ENCODE measurements at regions not wholly inside any gene's neighbourhood (a gene's known extent, or its start where the extent isn't known, plus 50 kb on each side); places are given as distances from the start of the nearest gene placed in this dataset.

DNA sequence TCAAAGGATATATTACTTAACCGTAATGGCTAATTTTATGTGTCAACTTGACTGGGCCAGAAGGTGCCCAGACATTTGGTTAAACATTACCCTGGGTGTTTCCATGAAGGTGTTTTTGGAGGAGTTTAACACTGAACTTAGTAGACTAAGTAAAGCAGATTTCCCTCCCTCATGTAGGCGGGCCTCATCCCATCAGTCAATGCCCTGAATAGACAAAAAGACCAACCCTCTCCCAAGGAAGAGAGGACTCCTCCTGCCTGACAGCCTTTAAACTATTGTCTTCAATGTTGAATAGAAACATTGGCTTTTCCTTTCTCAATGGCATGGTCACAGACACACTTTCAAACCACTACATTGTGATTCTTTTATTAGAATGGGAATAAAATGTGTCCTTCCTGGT, 121.9 kb downstream of the SETD4 start:
- no peak for DNase-seq (ENCODE audit: low spot score)

GRCh38 chr21:35933466-35933865, 126.9 kb downstream of the SETD4 start:
- no peak for DNase-seq (ENCODE audit: low spot score)

- DNase-seq (ENCODE audit: low spot score), result no peak
These were observed 128.0 kb downstream of the SETD4 start for GRCh38 chr21:35932232-35932911.

- no peak for DNase-seq (ENCODE audit: low spot score)
These were observed 130.4 kb downstream of the SETD4 start for GRCh38 chr21:35929901-35930300.

GRCh38 chr21:35927262-35927661, 133.1 kb downstream of the SETD4 start:
- DNase-seq (ENCODE audit: low spot score), result no peak

GRCh38 chr21:35926003-35926740, 134.2 kb downstream of the SETD4 start:
- DNase-seq (ENCODE audit: low spot score), result no peak

- peak; percentile 6 for DNase-seq (ENCODE audit: low spot score)
These were observed 134.8 kb downstream of the SETD4 start for GRCh38 chr21:35925497-35925896.

- no peak for DNase-seq (ENCODE audit: low spot score)
These were observed 135.5 kb downstream of the SETD4 start for GRCh38 chr21:35924714-35925301.

DNA sequence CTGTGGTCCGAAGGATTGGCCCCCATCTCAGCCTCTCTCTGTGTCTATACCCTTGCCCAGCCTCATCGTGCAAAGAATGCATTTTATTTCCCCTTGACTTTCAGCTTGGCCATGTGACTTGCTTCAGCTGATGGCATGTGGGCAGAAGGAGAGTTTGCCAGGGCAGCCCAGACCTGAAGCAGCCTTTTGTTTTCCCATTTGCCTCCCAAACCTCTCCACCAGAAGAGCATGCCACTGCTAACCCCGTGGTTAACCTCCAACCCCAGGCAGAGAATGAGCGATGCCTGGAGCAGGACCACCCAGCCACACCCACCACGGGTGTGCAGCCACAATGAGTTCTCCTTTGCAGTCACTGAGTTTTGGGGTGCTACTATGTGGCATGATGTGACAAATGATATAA, 136.4 kb downstream of the SETD4 start:
- DNase-seq (ENCODE audit: low spot score), result no peak

GRCh38 chr21:35922618-35923017, 137.7 kb downstream of the SETD4 start:
- no peak for DNase-seq (ENCODE audit: low spot score)

DNA sequence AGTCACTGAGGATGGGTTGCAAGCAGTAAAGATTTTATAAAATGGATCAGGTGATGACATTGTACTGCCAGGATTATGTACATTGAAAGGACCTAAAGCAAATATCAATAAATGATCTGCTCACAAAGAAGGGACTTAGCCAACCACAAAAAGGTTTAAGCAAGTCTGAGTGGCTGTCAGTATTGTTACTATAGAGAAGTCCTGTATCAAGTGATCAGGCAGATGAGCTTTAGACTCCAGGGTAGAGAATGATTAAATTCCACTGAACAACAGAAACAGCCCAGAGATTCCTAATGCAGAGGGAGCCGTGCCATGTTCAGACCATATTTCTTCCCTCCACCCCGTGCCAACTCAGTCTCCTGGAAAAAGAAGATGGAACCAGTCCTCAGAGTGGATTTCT, 138.9 kb downstream of the SETD4 start:
- no peak for DNase-seq (ENCODE audit: low spot score)

DNA sequence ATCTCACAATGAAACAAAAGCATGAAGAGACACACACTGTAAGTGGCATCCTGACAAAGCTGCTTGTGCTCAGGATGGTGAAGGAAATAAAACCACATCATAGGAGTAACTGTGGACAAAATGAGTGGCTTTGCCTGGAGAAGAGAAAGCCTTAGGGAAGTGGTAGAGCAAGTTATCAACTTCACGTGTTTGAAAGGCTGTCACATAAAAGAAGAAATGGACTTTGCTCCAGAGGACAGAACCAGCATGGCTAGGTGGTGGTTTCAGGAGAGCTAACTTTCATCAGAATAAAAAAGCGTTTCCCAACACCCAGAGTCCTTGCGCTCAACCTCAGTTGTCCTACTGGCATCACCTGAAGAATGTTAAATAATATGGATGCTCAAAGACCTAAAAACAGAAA, 139.9 kb downstream of the SETD4 start:
- DNase-seq (ENCODE audit: low spot score), result no peak

DNA sequence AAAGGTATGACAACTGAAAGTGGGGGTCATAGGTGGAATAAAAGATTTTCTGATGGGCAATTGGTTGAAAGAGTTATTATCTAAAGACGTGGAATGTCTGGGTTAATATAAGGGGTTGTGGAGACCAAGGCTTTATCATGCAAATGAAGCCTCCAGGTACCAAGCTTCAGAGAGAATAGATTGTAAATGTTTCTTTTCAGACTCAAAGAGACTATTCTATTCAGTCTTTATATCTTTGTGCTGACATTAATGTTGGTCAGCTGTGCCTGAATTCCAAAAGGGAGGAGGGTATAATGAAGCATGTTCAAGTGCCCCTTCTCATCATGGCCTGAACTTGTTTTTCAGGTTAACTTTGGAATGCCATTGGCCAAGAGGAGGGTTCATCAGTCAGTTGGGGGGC, 145.3 kb downstream of the SETD4 start:
- DNase-seq (ENCODE audit: low spot score), result no peak

DNA sequence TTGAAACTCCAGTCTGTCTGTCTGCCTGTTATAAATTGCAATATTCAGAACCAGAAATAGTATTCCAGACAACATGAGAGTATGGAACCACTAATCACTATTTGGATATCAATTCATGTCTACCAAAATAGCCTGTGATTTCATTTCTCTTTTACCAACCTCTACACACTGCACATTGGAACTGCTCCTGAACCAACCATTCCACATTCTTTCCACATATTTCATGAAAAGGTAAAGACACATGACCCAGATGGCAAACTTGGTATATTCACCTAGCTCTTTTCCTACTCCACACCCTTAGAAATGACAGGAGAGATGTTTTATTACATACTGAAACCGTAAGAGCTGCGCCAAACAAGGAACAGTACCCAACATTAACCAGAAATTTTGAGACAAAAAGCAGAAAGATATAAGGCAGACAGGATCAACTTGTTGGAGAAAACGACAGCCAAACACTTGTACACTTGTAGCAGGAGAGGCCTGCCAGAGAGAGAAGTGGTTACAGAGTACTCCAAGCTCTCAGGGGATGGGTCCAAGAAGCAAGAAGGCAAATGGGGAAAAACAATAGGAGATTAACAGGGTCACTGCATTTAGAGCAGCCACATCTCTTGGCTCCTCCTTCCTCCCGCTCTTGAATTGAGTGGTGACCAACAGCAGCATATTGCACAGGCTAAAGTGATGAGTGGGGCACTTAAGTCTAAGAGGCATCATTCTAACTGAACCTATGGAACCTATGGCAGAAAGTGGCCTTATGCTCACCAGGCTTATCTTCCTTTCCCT, 148.7 kb downstream of the SETD4 start:
- DNase-seq (ENCODE audit: low spot score), result no peak

DNA sequence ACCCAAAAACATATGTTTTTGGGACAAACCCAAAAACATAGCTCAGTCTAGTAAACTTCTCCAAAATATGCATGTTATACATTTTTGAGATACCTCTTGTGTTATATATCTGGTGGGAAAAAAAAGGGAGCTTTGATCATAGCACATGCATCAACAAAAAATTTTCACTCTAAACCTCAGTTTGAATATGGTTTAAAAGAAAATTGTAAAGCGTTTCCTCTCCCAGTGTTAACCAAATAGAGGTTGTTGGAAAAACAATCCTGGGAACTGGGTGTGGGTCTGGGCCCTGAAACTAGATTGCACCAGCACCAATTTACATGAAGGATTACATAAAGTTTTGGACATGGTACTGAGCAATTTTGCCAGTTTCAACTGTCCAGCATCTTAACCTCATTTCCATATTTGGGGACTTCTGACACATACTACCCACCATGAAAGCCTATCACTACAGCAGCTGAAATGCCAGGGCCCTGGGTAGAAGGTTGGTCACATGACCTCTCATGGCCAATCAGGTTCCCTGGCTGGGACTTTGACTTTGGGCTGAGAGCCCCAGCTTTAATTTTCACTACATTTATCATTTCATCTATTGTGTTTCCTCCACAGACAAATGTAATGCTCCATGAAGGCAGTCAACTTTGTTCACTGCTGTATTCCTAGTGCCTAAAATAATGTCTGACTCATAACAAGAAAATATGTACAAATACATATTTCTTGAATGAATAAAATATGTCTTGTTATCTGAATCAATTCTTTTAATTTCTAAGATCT, 150.7 kb downstream of the SETD4 start:
- no peak for DNase-seq (ENCODE audit: low spot score)

DNA sequence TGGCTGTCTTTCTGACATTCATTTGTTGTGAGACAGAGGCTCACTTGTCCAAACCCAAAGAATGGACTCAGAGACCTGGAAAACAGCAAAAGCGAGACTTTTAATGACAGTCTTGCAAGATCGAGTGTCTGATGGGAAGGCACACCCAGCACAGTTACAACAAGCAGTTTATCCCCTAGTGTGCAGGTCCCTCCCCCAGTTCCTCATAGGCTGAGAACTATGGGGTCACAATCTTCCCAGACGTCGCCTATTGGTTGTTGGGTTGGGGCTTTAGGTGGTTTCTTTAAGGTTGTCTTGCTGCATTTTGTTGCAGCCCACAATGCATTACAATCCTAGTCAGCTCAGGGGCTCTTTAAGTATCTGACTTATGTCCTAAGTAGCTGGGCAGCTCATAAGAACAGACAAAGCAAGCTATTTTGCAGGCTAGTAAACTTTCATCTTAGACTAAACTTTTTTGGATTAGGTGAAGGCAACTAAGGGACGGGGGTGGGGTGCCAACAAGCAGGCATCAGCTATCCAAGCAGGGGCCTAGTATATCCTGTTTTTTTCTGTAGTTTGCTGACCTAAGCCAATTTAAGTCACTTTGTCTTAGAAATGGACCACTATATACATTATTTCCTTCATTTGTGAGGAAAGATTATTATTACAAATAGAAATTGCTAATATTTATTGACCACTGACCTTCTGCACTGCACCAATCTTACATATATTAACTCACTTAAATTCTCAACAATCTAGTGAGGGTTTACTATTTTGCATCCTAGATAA, 151.8 kb downstream of the SETD4 start:
- no peak for DNase-seq (ENCODE audit: low spot score)

- DNase-seq (ENCODE audit: low spot score), result no peak
These were observed 153.7 kb downstream of the SETD4 start for GRCh38 chr21:35906586-35906985.

DNA sequence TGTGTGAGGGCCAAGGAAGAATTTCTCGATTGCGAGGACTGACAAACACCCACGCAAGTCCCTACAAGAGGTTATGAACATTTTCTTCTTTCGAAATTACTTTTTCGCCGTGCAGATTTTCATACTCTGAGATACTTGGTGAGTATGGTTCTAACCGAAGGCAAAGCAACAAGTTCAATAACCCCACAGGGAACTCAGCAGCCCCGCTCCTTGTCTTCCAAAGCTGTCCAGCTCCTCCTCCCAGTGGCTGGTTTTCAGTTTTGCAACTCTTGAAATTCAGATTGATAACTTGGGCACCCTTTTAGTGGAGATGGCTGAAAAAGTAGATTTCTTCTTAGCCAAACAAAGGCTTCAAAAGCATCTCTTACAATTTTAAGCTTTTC, 154.4 kb downstream of the SETD4 start:
- no peak for DNase-seq (ENCODE audit: low spot score)

- no peak for DNase-seq (ENCODE audit: low spot score)
These were observed 155.0 kb downstream of the SETD4 start for GRCh38 chr21:35905096-35905962.

- DNase-seq (ENCODE audit: low spot score), result no peak
These were observed 159.8 kb downstream of the SETD4 start for GRCh38 chr21:35900539-35900938.

All from SK-N-DZ (cell line).